HFFc6 (cell line): ENCODE measurements at regions not wholly inside any gene's neighbourhood (a gene's known extent, or its start where the extent isn't known, plus 50 kb on each side); places are given as distances from the start of the nearest gene placed in this dataset.

Source experiments
- DNase-seq: peaks from one replicate; pipeline ENCODE4 v3.0.0-alpha.2; 2018
- H3K27ac Mint-ChIP-seq: 2 replicates; pipeline ENCODE4 v1.8.0; 2020; ENCODE audit warnings: mild to moderate bottlenecking, mixed read lengths
- H3K27me3 Mint-ChIP-seq: 2 replicates; pipeline ENCODE4 v1.8.0; 2021; ENCODE audit warnings: mild to moderate bottlenecking, moderate library complexity, mixed read lengths; ENCODE audit not compliant: insufficient read depth
- H3K36me3 Mint-ChIP-seq: 2 replicates; pipeline ENCODE4 v1.8.0; 2021; ENCODE audit warnings: low read depth, mixed read lengths
- H3K4me1 Mint-ChIP-seq: 2 replicates; pipeline ENCODE4 v1.8.0; 2020; ENCODE audit warnings: low read depth, mixed read lengths
- H3K4me3 Mint-ChIP-seq: 2 replicates; pipeline ENCODE4 v1.8.0; 2020; ENCODE audit warnings: mild to moderate bottlenecking, moderate library complexity, mixed read lengths
- H3K9me3 Mint-ChIP-seq: 2 replicates; pipeline ENCODE4 v1.8.0; 2020; ENCODE audit warnings: mild to moderate bottlenecking, mixed read lengths
- TF ChIP-seq, protein P1 (sequence below): fragments of 200-600 bp; sonication (generic); IDR thresholded peaks from 2 replicates; pipeline ENCODE4 v1.5.0; 2021; ENCODE audit warnings: antibody characterized with exemption, mild to moderate bottlenecking

- no peak for DNase-seq
These were observed 197.1 kb upstream of the PDE5A start for GRCh38 chr4:119825696-119826095.

DNA sequence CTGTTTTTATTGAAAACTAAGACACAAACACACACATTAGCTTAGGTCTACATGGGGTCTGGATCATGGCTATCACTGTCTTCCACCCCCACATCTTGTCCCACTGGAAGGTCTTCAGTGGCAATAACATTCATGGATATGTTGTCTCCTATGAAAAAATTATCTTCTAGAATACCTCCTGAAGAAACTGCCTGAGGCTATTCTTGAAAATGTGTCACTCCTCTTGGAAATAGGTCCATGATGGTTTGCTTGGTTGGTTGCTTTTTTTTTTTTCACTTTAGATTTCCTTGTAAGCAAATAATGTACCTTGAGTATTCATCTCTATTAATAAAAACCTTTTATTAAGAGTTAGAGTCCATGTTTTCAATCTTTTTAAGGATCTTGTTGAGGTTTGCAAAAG lies 195.3 kb upstream of the PDE5A start:
- Mint-ChIP-seq H3K9me3 (no peaks in the 10 kb centered on the region), H3K4me1 (no peaks in the 10 kb centered on the region), H3K27me3 (no peaks in the 10 kb centered on the region; the same call in 1 of the 2 replicates), H3K4me3 (no peak overlapping the region), H3K27ac (no peak overlapping the region), H3K36me3 (no peaks in the 10 kb centered on the region)
- no peak for DNase-seq
- TF ChIP-seq, protein P1, sequence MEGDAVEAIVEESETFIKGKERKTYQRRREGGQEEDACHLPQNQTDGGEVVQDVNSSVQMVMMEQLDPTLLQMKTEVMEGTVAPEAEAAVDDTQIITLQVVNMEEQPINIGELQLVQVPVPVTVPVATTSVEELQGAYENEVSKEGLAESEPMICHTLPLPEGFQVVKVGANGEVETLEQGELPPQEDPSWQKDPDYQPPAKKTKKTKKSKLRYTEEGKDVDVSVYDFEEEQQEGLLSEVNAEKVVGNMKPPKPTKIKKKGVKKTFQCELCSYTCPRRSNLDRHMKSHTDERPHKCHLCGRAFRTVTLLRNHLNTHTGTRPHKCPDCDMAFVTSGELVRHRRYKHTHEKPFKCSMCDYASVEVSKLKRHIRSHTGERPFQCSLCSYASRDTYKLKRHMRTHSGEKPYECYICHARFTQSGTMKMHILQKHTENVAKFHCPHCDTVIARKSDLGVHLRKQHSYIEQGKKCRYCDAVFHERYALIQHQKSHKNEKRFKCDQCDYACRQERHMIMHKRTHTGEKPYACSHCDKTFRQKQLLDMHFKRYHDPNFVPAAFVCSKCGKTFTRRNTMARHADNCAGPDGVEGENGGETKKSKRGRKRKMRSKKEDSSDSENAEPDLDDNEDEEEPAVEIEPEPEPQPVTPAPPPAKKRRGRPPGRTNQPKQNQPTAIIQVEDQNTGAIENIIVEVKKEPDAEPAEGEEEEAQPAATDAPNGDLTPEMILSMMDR = no peak

More at GRCh38 chr4:119825696-119826095, 197.1 kb upstream of the PDE5A start:
- TF ChIP-seq, protein P1 = no peak
- H3K4me3 Mint-ChIP-seq = no peak overlapping the region
- H3K4me1 Mint-ChIP-seq = no peaks in the 10 kb centered on the region
- no peaks in the 10 kb centered on the region for H3K9me3 Mint-ChIP-seq
- no peaks in the 10 kb centered on the region; the same call in 1 of the 2 replicates for H3K27me3 Mint-ChIP-seq
- H3K27ac Mint-ChIP-seq = no peak overlapping the region
- no peaks in the 10 kb centered on the region for H3K36me3 Mint-ChIP-seq

DNA sequence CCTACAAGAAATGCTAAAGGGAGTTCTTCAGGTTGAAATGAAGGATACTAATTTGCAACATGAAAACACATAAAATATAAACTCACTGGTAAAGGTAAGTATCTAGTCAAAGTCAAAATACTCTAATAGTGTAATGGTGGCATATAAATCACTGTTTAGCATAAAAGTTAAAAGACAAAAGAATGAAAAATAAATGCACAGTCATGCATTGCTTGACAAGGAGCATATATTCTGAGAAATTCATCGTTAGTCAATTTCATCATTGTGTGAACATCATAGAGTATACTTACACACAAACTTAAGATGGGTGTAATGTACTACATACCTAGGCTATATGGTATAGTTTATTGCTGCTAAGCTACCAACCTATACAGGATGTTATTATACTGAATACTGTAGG lies 194.4 kb upstream of the PDE5A start:
- no peak overlapping the region for H3K4me3 Mint-ChIP-seq
- H3K9me3 Mint-ChIP-seq = no peaks in the 10 kb centered on the region
- no peak for DNase-seq
- TF ChIP-seq, protein P1 = no peak
- no peaks in the 10 kb centered on the region for H3K4me1 Mint-ChIP-seq
- no peak overlapping the region for H3K27ac Mint-ChIP-seq
- no peaks in the 10 kb centered on the region for H3K36me3 Mint-ChIP-seq
- no peaks in the 10 kb centered on the region; the same call in 1 of the 2 replicates for H3K27me3 Mint-ChIP-seq

DNA sequence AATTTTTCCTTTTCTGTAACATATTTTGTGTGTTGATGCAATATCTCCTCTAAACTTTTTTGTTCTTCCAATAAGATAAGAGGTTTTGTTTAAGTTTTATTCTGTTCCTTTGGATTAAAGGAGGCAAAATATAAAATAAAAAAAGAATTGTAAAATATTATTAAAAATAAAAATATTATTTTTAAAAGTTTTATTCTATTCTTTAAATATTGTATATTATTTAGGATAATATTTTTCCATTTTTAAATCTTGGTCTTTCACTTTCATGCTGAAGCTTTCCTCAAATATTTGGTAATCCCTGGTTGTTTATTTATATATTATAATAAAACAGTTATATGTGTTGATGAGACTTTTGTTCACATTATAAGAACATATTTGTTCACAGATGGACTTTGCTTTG lies 187.9 kb upstream of the PDE5A start:
- H3K9me3 Mint-ChIP-seq = no peaks in the 10 kb centered on the region
- H3K27me3 Mint-ChIP-seq = no peaks in the 10 kb centered on the region; the same call in 1 of the 2 replicates
- TF ChIP-seq, protein P1 = no peak
- no peaks in the 10 kb centered on the region for H3K4me1 Mint-ChIP-seq
- H3K27ac Mint-ChIP-seq = no peak overlapping the region
- H3K4me3 Mint-ChIP-seq = no peak overlapping the region
- no peak for DNase-seq
- no peaks in the 10 kb centered on the region for H3K36me3 Mint-ChIP-seq

- TF ChIP-seq, protein P1 = no peak
These were observed 181.4 kb upstream of the PDE5A start for GRCh38 chr4:119810001-119810400.

GRCh38 chr4:119804404-119804803 lies 175.8 kb upstream of the PDE5A start:
- Mint-ChIP-seq H3K4me3 (no peak overlapping the region), H3K9me3 (no peaks in the 10 kb centered on the region), H3K36me3 (no peaks in the 10 kb centered on the region), H3K27ac (no peak overlapping the region), H3K27me3 (peaks cover 10% of the 10 kb centered on the region), H3K4me1 (no peaks in the 10 kb centered on the region)
- TF ChIP-seq, protein P1 = no peak
- DNase-seq = no peak

More at GRCh38 chr4:119810001-119810400, 181.4 kb upstream of the PDE5A start:
- Mint-ChIP-seq H3K36me3 (no peaks in the 10 kb centered on the region), H3K4me1 (no peaks in the 10 kb centered on the region), H3K27ac (no peak overlapping the region), H3K27me3 (no peaks in the 10 kb centered on the region), H3K9me3 (no peaks in the 10 kb centered on the region), H3K4me3 (no peak overlapping the region)
- no peak for DNase-seq
